ENCODE measurements at regions not wholly inside any gene's neighbourhood (a gene's known extent, or its start where the extent isn't known, plus 50 kb on each side); places are given as distances from the start of the nearest gene placed in this dataset.
A peak's percentile ranks its signal among the peaks of the same experiment; 100 is the strongest.

- Histone ChIP-seq H4K20me1 (no peaks in the 10 kb centered on the region), H3K4me1 (no peaks in the 10 kb centered on the region), H3K9me3 (0 out of 2 replicates have a peak, but pooled peaks cover 5% of the 10 kb centered on the region), H3K27ac (no peak overlapping the region), H3K4me2 (no peak overlapping the region), H3K36me3 (no peaks in the 10 kb centered on the region), H3K4me3 (no peak overlapping the region), H3K9ac (no peak overlapping the region), H3K27me3 (no peaks in the 10 kb centered on the region)
- no peak for TF ChIP-seq Cebpa-rat (IDR thresholded peaks at IDR 0.05)
These were observed 819.4 kb downstream of the DCDC2C start for GRCh38 chr2:4522498-4523421.

DNA sequence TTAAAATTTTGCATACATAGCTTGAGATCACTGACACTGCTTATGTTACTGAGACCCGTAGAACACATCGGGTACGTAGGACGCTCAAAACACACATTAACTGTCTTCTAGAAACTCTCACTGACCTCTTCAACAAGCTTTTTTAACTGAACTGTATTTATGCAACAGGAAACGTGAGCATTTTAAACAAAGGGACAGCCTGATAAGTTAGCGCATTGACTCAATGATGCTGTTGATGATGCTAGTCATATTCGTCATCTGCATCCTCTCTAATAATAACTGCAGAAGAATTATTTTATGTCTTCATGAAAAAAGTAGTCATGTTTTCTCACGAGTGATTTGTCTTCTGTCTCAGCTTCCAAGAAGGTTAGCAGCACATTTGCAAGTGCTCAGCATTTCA lies 824.0 kb downstream of the DCDC2C start:
- H3K36me3 ChIP-seq, result no peaks in the 10 kb centered on the region
- no peak overlapping the region for H3K4me3 ChIP-seq
- no peak for TF ChIP-seq Cebpa-rat (IDR thresholded peaks at IDR 0.05)
- H3K9ac ChIP-seq, result no peak overlapping the region
- no peaks in the 10 kb centered on the region for H4K20me1 ChIP-seq
- H3K4me2 ChIP-seq, result no peak overlapping the region
- 0 out of 2 replicates have a peak, but pooled peaks cover 3% of the 10 kb centered on the region for H3K9me3 ChIP-seq
- H3K27ac ChIP-seq, result no peak overlapping the region
- no peaks in the 10 kb centered on the region for H3K27me3 ChIP-seq
- H3K4me1 ChIP-seq, result peaks cover 11% of the 10 kb centered on the region

GRCh38 chr2:4528246-4528645 lies 824.9 kb downstream of the DCDC2C start:
- Histone ChIP-seq H3K9me3 (no peaks in the 10 kb centered on the region), H3K4me1 (peaks cover 11% of the 10 kb centered on the region), H3K4me3 (no peak overlapping the region)

DNA sequence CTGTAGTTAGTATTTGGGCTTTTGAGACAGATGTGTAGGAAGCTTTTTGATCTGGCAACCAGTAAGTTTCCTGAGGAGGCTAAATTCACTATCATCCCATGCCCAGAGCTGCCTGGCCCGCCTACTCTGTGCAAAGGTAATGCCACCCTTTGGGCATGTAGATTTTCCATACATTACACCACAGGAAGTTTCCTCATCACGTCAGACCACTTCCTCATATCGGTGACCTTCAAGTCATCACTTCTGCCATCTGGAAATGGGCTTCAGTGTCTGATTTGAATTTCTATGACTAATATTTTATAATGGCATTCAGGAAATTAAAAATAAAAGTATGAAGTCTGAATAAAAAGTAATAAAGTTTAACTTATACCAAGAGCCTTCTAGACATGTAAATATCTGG lies 825.4 kb downstream of the DCDC2C start:
- H3K9ac ChIP-seq, result no peak overlapping the region
- TF ChIP-seq Cebpa-rat (IDR thresholded peaks at IDR 0.05), result no peak

More at GRCh38 chr2:4528246-4528645, 824.9 kb downstream of the DCDC2C start:
- H3K27me3 ChIP-seq, result no peaks in the 10 kb centered on the region
- H3K27ac ChIP-seq, result no peak overlapping the region
- no peak overlapping the region for H3K9ac ChIP-seq
- H4K20me1 ChIP-seq, result no peaks in the 10 kb centered on the region
- peak overlapping the region; percentile 17; the same call in 1 of the 2 replicates for H3K4me2 ChIP-seq
- H3K36me3 ChIP-seq, result no peaks in the 10 kb centered on the region
- no peak for TF ChIP-seq Cebpa-rat (IDR thresholded peaks at IDR 0.05)

DNA sequence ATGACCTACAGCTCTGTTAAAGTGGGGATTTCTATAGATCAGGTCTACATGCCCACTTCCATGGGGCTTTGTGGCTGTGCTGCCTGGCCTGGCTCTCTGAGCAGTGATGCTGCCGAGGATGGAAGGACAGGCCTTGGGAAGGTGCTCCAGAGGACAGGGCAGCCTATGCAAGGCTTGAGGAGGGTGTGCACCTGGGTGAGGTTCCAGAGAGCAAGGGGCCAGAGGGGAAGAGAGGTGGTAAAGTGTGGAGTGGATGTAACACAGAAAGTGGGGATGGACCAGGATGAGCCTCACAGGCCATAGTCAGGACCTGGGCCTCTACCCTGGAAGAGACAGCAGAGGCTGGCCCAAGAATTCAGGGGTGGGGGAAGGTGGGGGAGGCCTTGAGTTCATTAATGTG lies 826.4 kb downstream of the DCDC2C start:
- H3K9me3 ChIP-seq, result no peaks in the 10 kb centered on the region
- no peak overlapping the region for H3K4me2 ChIP-seq
- H3K4me3 ChIP-seq, result no peak overlapping the region
- H3K27me3 ChIP-seq, result no peaks in the 10 kb centered on the region
- peaks cover 11% of the 10 kb centered on the region for H3K4me1 ChIP-seq
- no peak for TF ChIP-seq Cebpa-rat (IDR thresholded peaks at IDR 0.05)
- no peak overlapping the region for H3K27ac ChIP-seq
- H4K20me1 ChIP-seq, result no peaks in the 10 kb centered on the region
- no peaks in the 10 kb centered on the region for H3K36me3 ChIP-seq
- no peak overlapping the region for H3K9ac ChIP-seq

More for the DNA sequence above, 825.4 kb downstream of the DCDC2C start:
- H4K20me1 ChIP-seq, result no peaks in the 10 kb centered on the region
- H3K4me1 ChIP-seq, result peaks cover 11% of the 10 kb centered on the region
- 0 out of 2 replicates have a peak overlapping the region, but pooled peaks have one; percentile 17 for H3K4me2 ChIP-seq
- H3K36me3 ChIP-seq, result no peaks in the 10 kb centered on the region
- no peak overlapping the region for H3K4me3 ChIP-seq
- no peaks in the 10 kb centered on the region for H3K27me3 ChIP-seq
- H3K9me3 ChIP-seq, result no peaks in the 10 kb centered on the region
- no peak overlapping the region for H3K27ac ChIP-seq

- Histone ChIP-seq H3K4me3 (no peak overlapping the region), H4K20me1 (no peaks in the 10 kb centered on the region), H3K4me1 (peaks cover 11% of the 10 kb centered on the region), H3K9me3 (no peaks in the 10 kb centered on the region), H3K27me3 (no peaks in the 10 kb centered on the region), H3K27ac (no peak overlapping the region), H3K4me2 (no peak overlapping the region), H3K36me3 (no peaks in the 10 kb centered on the region), H3K9ac (no peak overlapping the region)
- TF ChIP-seq Cebpa-rat (IDR thresholded peaks at IDR 0.05), result no peak
These were observed 826.9 kb downstream of the DCDC2C start for GRCh38 chr2:4530231-4530630.

DNA sequence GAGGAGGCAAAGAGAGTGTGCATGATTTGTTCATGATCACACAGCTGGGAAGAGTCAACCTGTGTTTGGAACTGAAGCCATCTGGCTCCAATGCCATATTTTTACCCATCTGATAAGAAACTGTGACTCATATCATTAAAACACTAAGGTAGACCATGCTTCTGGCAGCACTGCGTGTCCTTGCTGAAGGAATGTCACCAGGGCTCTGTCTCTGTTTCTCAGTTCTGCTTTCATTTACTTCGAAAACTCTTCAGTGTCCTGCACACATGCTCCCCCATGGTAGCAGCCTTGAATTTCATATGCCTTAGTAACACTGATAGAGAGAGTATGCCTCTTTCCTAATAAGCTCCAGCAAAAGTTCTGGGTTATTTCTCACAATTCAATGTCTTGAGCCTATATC lies 830.4 kb downstream of the DCDC2C start:
- Histone ChIP-seq H3K36me3 (no peaks in the 10 kb centered on the region), H3K27ac (no peak overlapping the region), H3K9ac (no peak overlapping the region), H4K20me1 (no peaks in the 10 kb centered on the region), H3K27me3 (no peaks in the 10 kb centered on the region), H3K4me2 (no peak overlapping the region), H3K4me1 (peaks cover under 1% of the 10 kb centered on the region; the same call in 1 of the 2 replicates), H3K4me3 (no peak overlapping the region), H3K9me3 (no peaks in the 10 kb centered on the region)
- no peak for TF ChIP-seq Cebpa-rat (IDR thresholded peaks at IDR 0.05)

- Histone ChIP-seq H3K36me3 (no peaks in the 10 kb centered on the region), H3K27ac (no peak overlapping the region), H3K4me1 (no peaks in the 10 kb centered on the region), H3K27me3 (no peaks in the 10 kb centered on the region), H4K20me1 (no peaks in the 10 kb centered on the region), H3K9ac (no peak overlapping the region), H3K4me2 (no peak overlapping the region), H3K4me3 (no peak overlapping the region), H3K9me3 (no peaks in the 10 kb centered on the region)
- TF ChIP-seq Cebpa-rat (IDR thresholded peaks at IDR 0.05), result no peak
These were observed 835.7 kb downstream of the DCDC2C start for GRCh38 chr2:4539121-4539520.

DNA sequence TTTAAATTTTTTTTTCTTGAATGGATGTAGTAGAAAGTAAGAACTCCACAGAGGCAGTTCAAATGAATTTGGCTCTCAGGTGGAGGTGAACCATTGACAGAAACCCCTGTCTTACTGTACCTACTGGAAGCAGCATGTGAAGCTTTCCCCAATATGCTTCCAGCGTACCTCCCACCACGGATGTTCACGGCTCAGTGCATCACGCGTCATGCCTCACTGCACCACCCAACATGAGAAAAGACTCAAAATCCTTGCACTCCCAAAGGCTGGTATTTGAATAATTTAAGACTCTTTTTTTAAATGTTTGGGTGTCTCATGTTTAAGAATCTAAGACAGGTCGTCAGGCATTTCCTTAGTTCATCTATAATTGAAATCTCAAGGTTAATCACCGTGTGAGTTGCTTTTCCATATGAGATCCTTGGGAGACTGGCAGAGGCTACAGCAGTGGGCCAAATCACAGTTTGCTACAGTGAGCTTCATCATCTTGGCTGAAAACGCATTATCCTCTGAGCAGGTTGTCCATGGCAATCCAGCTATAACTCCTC lies 846.4 kb downstream of the DCDC2C start:
- Histone ChIP-seq H3K4me2 (peak overlapping the region; percentile 39), H3K9ac (no peak overlapping the region), H3K4me1 (peaks cover 12% of the 10 kb centered on the region), H4K20me1 (no peaks in the 10 kb centered on the region), H3K27me3 (no peaks in the 10 kb centered on the region), H3K9me3 (no peaks in the 10 kb centered on the region), H3K36me3 (no peaks in the 10 kb centered on the region), H3K4me3 (no peak overlapping the region), H3K27ac (no peak overlapping the region)
- TF ChIP-seq Cebpa-rat (IDR thresholded peaks at IDR 0.05), result no peak
